Left lobe of liver (tissue), 2 donors: ENCODE measurements at regions not wholly inside any gene's neighbourhood (a gene's known extent, or its start where the extent isn't known, plus 50 kb on each side); places are given as distances from the start of the nearest gene placed in this dataset.
A peak's percentile ranks its signal among the peaks of the same experiment; 100 is the strongest.

Experiments used
- ATAC-seq: fragments of 200-7000 bp; cut with Tn5 transposase; one replicate; pipeline ENCODE4 v1.9.1; 2020; ENCODE audit warnings: mild to moderate bottlenecking, moderate library complexity
- DNase-seq: peaks from one replicate; pipeline ENCODE4 v3.0.0-alpha.2; 2020; ENCODE audit warnings: low spot score
- donor health status: DM: no; HTN: no; CAD: no; lungs with moderate emphysema.
- donor health status: DM: no; HTN: yes; CAD: no.

- no peak for ATAC-seq
- no peak for DNase-seq
These were observed 68.0 kb upstream of the ALDH1A1 start for GRCh38 chr9:73020877-73021276.

- ATAC-seq (no peak), DNase-seq (no peak)
These were observed 61.2 kb upstream of the ALDH1A1 start for GRCh38 chr9:73014011-73014410.

- no peak for DNase-seq
- no peak for ATAC-seq
These were observed 59.1 kb upstream of the ALDH1A1 start for GRCh38 chr9:73011956-73012355.

- DNase-seq (no peak), ATAC-seq (no peak)
These were observed 58.4 kb upstream of the ALDH1A1 start for GRCh38 chr9:73011181-73011750.

- DNase-seq (no peak), ATAC-seq (peak; percentile 24)
These were observed 56.9 kb upstream of the ALDH1A1 start for GRCh38 chr9:73009649-73010288.

GRCh38 chr9:73007966-73008672 lies 55.3 kb upstream of the ALDH1A1 start:
- no peak for ATAC-seq

GRCh38 chr9:73006986-73007385 lies 54.1 kb upstream of the ALDH1A1 start:
- ATAC-seq (no peak), DNase-seq (no peak)

More at GRCh38 chr9:73007966-73008672, 55.3 kb upstream of the ALDH1A1 start:
- no peak for DNase-seq
